ENCODE measurements at regions not wholly inside any gene's neighbourhood (a gene's known extent, or its start where the extent isn't known, plus 50 kb on each side); places are given as distances from the start of the nearest gene placed in this dataset.

GRCh38 chr1:63205776-63206175 lies 116.6 kb upstream of the FOXD3 start:
- no peak for DNase-seq

GRCh38 chr1:63214553-63214952 lies 107.8 kb upstream of the FOXD3 start:
- no peak for DNase-seq

- no peak for DNase-seq
Observed at GRCh38 chr1:63223426-63223825, 98.9 kb upstream of the FOXD3 start.

- DNase-seq, result no peak
Observed at GRCh38 chr1:63230722-63231121, 91.6 kb upstream of the FOXD3 start.

DNA sequence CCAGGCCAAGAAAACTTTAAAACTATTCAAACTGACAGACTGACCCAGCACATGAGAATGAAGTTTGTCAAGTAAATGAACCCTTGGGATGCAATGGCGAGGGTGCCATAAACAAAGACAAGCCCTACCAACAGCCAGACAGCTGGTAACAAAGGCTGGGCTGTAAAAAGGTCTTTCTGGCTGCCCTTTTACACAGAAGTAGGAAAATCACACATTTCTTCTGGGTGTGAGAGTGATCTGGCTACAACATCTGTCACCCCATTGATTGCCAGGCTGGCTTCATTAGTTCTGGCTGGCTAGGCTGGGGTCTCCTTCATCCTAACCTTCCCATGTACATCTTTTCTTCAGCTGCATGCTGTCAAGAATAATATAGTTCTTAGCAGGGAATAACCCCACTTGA lies 83.6 kb upstream of the FOXD3 start:
- DNase-seq, result no peak

DNA sequence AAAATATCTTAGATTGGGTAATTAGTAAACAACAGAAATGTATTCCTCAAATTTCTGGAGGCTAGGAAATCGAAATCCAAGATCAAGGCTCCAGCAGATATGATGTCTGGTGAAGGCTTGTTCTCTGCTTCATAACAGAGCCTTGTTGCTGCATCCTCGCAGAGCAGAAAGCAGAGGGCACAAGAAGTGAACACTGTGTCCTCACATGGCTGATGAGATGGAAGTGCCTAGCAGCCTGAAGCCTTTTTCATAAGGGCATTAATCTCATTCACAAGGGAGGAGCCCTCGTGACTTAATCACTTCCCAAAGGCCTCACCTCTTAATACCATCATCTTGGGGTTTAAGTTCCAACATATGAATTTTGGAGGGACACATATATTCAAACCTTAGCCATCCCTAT lies 77.2 kb upstream of the FOXD3 start:
- no peak for DNase-seq

DNA sequence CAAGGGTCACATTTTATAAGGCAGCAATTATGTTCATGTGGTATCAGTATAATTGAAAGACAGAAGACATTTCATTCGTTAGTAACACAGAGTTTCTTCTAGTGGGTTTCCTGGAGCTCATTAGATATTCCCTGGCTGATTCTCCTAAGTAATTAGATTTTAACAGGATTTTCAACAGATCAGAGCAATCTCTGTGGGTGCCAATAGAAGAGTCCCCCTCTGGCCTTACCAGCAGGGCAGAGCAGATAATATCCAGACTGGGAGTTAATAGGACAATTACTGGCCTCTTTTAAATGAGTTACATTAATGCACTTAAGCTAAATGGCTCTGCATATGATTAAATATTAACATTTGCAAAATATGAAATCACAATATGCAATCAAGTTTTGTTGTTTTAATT lies 74.2 kb upstream of the FOXD3 start:
- DNase-seq, result no peak

- no peak for DNase-seq
Observed at GRCh38 chr1:63255153-63255552, 67.2 kb upstream of the FOXD3 start.

- DNase-seq, result peak; percentile 11 to 20
Observed at GRCh38 chr1:63261736-63262458, 60.5 kb upstream of the FOXD3 start.

GRCh38 chr1:63262459-63262770 lies 60.0 kb upstream of the FOXD3 start:
- no peak for DNase-seq

GRCh38 chr1:63264161-63264560 lies 58.2 kb upstream of the FOXD3 start:
- DNase-seq, result no peak

- DNase-seq, result no peak
Observed at GRCh38 chr1:63266857-63267256, 55.5 kb upstream of the FOXD3 start.

DNA sequence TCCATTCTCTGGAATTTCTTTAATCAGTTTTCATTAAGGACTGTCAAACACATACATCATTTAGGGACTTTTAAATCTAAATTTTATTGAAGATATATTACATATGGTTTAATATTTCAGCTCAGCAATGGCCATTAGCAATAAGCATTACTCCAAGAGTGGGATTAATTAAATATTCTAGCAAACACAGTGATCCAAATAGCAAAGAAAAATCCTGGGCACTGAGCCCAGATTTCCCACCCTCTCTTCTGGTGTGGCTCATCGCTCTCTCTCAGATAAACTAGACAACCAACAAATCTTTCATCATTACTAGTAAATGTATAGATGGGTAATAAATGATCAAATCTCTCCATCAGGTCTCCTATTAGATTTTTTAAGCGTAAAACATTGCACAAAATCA lies 53.5 kb upstream of the FOXD3 start:
- no peak for DNase-seq

DNA sequence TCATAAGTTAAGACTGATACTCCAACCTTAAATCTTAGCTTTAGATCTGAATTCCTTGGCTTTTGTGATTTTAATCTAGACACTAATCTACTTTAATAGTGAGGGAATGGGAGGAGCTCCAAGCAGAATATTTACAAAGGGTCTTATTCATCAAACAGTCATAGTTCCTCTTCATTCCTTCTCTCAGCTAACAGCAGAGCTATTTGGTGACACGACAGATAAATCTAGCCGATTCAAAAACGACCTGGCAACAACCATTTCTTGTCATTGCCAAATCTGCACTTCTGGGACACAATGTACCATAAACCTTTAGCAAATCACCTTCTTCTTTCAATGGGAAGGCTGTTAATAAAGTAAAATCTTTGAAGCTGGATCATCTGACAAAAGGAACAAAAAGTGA lies 52.8 kb upstream of the FOXD3 start:
- DNase-seq, result no peak

Measured in SHP77 (cell line).